ENCODE measurements at regions not wholly inside any gene's neighbourhood (a gene's known extent, or its start where the extent isn't known, plus 50 kb on each side); places are given as distances from the start of the nearest gene placed in this dataset.

- Histone ChIP-seq H3K27ac (ENCODE audit: low read depth in 2 of 2, low read length in 2 of 2) (no peak overlapping the region), H3K36me3 (ENCODE audit: control insufficient read depth in 2 of 3, insufficient read depth in 3 of 3, low read length in 3 of 3) (no peaks in the 10 kb centered on the region), H3K9ac (ENCODE audit: low read length in 3 of 3) (no peak overlapping the region), H3K9me3 (ENCODE audit: control insufficient read depth in 2 of 3, insufficient read depth in 1 of 3, low read length in 3 of 3) (peaks cover 0 to 2% (median 0%) of the 10 kb centered on the region in 3 donors), H3K4me3 (ENCODE audit: low read length in 3 of 3) (no peak overlapping the region), H3K4me1 (ENCODE audit: control insufficient read depth in 2 of 3, insufficient read depth in 2 of 3, low read depth in 1 of 3, low read length in 3 of 3) (no peaks in the 10 kb centered on the region), H3K27me3 (ENCODE audit: control insufficient read depth, insufficient read depth, low read length) (no peaks in the 10 kb centered on the region)
- DNase-seq (no peak), FAIRE-seq (no peak)
- no peak for TF ChIP-seq CTCF (IDR thresholded peaks at IDR 0.05; ENCODE audit: borderline replicate concordance, extremely low read depth, insufficient read depth)
- intact Hi-C loops (cut with DNase I): no loop called here
Measured at GRCh38 chr1:57659804-57660203, 235.9 kb upstream of the DAB1 start.

GRCh38 chr1:57655161-57655560 lies 231.3 kb upstream of the DAB1 start:
- DNase-seq (no peak), FAIRE-seq (no peak)
- Histone ChIP-seq H3K27me3 (ENCODE audit: control insufficient read depth, insufficient read depth, low read length) (no peaks in the 10 kb centered on the region), H3K9ac (ENCODE audit: low read length in 3 of 3) (no peak overlapping the region), H3K27ac (ENCODE audit: low read depth in 2 of 2, low read length in 2 of 2) (no peak overlapping the region), H3K9me3 (ENCODE audit: control insufficient read depth in 2 of 3, insufficient read depth in 1 of 3, low read length in 3 of 3) (peaks cover 0 to 6% (median 0%) of the 10 kb centered on the region in 3 donors), H3K4me1 (ENCODE audit: control insufficient read depth in 2 of 3, insufficient read depth in 2 of 3, low read depth in 1 of 3, low read length in 3 of 3) (no peaks in the 10 kb centered on the region), H3K4me3 (ENCODE audit: low read length in 3 of 3) (no peak overlapping the region), H3K36me3 (ENCODE audit: control insufficient read depth in 2 of 3, insufficient read depth in 3 of 3, low read length in 3 of 3) (no peaks in the 10 kb centered on the region)
- intact Hi-C loops (cut with DNase I): no loop called here
- TF ChIP-seq CTCF (IDR thresholded peaks at IDR 0.05; ENCODE audit: borderline replicate concordance, extremely low read depth, insufficient read depth): no peak

GRCh38 chr1:57644667-57645066 lies 220.8 kb upstream of the DAB1 start:
- no peak overlapping the region for H3K9ac ChIP-seq (ENCODE audit: low read length in 3 of 3)
- no peak overlapping the region for H3K4me3 ChIP-seq (ENCODE audit: low read length in 3 of 3)
- DNase-seq: no peak
- no peaks in the 10 kb centered on the region for H3K9me3 ChIP-seq (ENCODE audit: control insufficient read depth in 2 of 3, insufficient read depth in 1 of 3, low read length in 3 of 3)
- H3K27ac ChIP-seq (ENCODE audit: low read depth in 2 of 2, low read length in 2 of 2): no peak overlapping the region
- FAIRE-seq: no peak
- intact Hi-C loops (cut with DNase I): no loop called here
- no peak for TF ChIP-seq CTCF (IDR thresholded peaks at IDR 0.05; ENCODE audit: borderline replicate concordance, extremely low read depth, insufficient read depth)
- H3K27me3 ChIP-seq (ENCODE audit: control insufficient read depth, insufficient read depth, low read length): no peaks in the 10 kb centered on the region
- H3K36me3 ChIP-seq (ENCODE audit: control insufficient read depth in 2 of 3, insufficient read depth in 3 of 3, low read length in 3 of 3): no peaks in the 10 kb centered on the region
- no peaks in the 10 kb centered on the region for H3K4me1 ChIP-seq (ENCODE audit: control insufficient read depth in 2 of 3, insufficient read depth in 2 of 3, low read depth in 1 of 3, low read length in 3 of 3)

- intact Hi-C loops (cut with DNase I): no loop called here
- Histone ChIP-seq H3K27me3 (ENCODE audit: control insufficient read depth, insufficient read depth, low read length) (no peaks in the 10 kb centered on the region), H3K9ac (ENCODE audit: low read length in 3 of 3) (no peak overlapping the region), H3K36me3 (ENCODE audit: control insufficient read depth in 2 of 3, insufficient read depth in 3 of 3, low read length in 3 of 3) (no peaks in the 10 kb centered on the region), H3K27ac (ENCODE audit: low read depth in 2 of 2, low read length in 2 of 2) (no peak overlapping the region), H3K4me3 (ENCODE audit: low read length in 3 of 3) (no peak overlapping the region), H3K4me1 (ENCODE audit: control insufficient read depth in 2 of 3, insufficient read depth in 2 of 3, low read depth in 1 of 3, low read length in 3 of 3) (no peaks in the 10 kb centered on the region), H3K9me3 (ENCODE audit: control insufficient read depth in 2 of 3, insufficient read depth in 1 of 3, low read length in 3 of 3) (no peaks in the 10 kb centered on the region)
- no peak for FAIRE-seq
- no peak for DNase-seq
- no peak for TF ChIP-seq CTCF (IDR thresholded peaks at IDR 0.05; ENCODE audit: borderline replicate concordance, extremely low read depth, insufficient read depth)
Measured at GRCh38 chr1:57638239-57638638, 214.4 kb upstream of the DAB1 start.
